ENCODE measurements at regions not wholly inside any gene's neighbourhood (a gene's known extent, or its start where the extent isn't known, plus 50 kb on each side); places are given as distances from the start of the nearest gene placed in this dataset.
"Not testable (repeated sequence)": the region's sequence is repeated elsewhere in the genome, so short reads cannot be mapped to it uniquely, and the experiment has no call there.

DNA sequence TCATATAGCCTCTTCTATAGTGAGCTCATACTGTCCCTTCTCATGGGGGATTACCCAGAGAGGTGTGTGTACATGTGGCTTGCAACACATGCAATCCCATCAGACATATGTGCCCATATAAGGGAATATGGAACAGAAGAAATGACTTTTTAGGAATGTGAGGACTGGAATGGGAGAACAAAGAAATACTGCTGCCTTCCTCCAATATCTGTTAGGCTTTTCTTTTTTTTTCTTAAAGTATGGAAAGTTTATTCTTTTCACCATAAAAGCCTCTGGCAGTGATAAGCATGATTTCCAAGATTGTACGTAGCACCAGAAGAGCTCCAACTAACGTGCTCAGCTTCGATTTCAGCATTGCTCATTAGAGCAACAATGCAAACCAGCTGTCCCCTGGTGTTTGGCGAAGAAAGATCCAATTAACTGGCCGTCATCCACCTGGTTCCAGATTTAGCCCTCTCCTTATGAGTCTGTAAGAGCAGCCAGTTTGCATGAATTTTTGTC, 113.6 kb downstream of the ADCYAP1 start:
- no peaks in the 10 kb centered on the region for H3K9me3 Mint-ChIP-seq (ENCODE audit: low read depth)
- no peaks in the 10 kb centered on the region for H3K36me3 Mint-ChIP-seq (ENCODE audit: low read depth)
- H3K27ac Mint-ChIP-seq (ENCODE audit: unreplicated experiment), result peak overlapping the region; percentile 1
- DNase-seq (ENCODE audit: low spot score), result no peak
- peaks cover 73% of the 10 kb centered on the region for H3K4me1 Mint-ChIP-seq (ENCODE audit: low read depth)
- H3K27me3 Mint-ChIP-seq (ENCODE audit: low read depth), result no peaks in the 10 kb centered on the region
- TF ChIP-seq, protein P1, sequence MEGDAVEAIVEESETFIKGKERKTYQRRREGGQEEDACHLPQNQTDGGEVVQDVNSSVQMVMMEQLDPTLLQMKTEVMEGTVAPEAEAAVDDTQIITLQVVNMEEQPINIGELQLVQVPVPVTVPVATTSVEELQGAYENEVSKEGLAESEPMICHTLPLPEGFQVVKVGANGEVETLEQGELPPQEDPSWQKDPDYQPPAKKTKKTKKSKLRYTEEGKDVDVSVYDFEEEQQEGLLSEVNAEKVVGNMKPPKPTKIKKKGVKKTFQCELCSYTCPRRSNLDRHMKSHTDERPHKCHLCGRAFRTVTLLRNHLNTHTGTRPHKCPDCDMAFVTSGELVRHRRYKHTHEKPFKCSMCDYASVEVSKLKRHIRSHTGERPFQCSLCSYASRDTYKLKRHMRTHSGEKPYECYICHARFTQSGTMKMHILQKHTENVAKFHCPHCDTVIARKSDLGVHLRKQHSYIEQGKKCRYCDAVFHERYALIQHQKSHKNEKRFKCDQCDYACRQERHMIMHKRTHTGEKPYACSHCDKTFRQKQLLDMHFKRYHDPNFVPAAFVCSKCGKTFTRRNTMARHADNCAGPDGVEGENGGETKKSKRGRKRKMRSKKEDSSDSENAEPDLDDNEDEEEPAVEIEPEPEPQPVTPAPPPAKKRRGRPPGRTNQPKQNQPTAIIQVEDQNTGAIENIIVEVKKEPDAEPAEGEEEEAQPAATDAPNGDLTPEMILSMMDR (IDR thresholded peaks at IDR 0.05), result no peak
- H3K4me3 Mint-ChIP-seq (ENCODE audit: unreplicated experiment), result no peak overlapping the region

DNA sequence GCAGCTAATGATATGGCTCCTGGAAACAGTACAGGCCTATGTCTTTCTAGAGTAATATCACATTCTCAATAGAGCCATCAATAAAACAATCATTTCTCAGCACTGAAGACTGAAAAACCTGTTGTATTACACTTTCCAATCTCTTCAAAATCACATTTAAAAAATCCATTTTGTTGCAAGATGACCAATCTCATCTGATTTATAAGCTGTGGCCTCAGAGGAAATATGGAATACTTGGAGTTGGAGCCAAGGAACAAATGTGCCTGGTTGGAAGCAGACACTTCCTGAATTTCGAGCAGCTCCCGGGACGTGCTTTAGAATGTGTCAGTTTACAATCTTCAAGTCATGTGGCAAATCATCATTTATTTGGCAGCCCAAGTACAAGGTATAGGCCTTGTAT, 114.5 kb downstream of the ADCYAP1 start:
- H3K4me1 Mint-ChIP-seq (ENCODE audit: low read depth), result peaks cover 66% of the 10 kb centered on the region

DNA sequence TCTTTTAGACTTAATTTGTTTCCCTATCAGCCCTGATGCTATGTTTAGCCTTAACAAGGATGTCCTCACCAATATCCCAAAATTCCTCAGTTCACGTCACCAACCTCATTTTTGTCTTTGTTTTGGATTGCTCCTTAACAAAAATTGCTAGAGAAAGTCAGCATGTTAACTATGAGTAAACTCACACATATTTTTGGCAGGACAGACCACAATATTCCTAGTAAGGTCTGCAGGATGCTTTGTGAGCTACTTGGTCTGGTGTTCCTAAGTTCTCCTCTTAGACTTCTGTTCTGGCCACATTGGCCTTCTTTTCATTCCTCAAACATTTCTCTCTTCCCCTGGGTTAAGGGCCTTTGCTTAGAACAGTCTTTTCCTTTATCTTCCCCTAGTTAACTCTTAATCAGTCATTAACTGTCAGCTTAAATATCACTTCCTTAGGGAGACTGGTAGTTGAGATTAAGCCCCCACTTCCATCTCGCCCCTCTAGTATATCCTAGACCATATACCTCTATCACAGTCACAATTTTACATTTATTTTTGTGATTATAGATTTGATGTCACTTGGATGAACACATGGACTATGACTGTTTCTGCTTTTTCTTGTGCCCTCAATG, 116.2 kb downstream of the ADCYAP1 start:
- Mint-ChIP-seq H3K4me1 (ENCODE audit: low read depth) (peaks cover 50% of the 10 kb centered on the region), H3K27ac (ENCODE audit: unreplicated experiment) (no peak overlapping the region), H3K4me3 (ENCODE audit: unreplicated experiment) (no peak overlapping the region), H3K36me3 (ENCODE audit: low read depth) (no peaks in the 10 kb centered on the region), H3K9me3 (ENCODE audit: low read depth) (no peaks in the 10 kb centered on the region), H3K27me3 (ENCODE audit: low read depth) (no peaks in the 10 kb centered on the region)
- DNase-seq (ENCODE audit: low spot score), result no peak
- TF ChIP-seq, protein P1 (IDR thresholded peaks at IDR 0.05), result no peak

More for the DNA sequence above, 114.5 kb downstream of the ADCYAP1 start:
- DNase-seq (ENCODE audit: low spot score), result no peak
- Mint-ChIP-seq H3K36me3 (ENCODE audit: low read depth) (no peaks in the 10 kb centered on the region), H3K27me3 (ENCODE audit: low read depth) (no peaks in the 10 kb centered on the region), H3K9me3 (ENCODE audit: low read depth) (no peaks in the 10 kb centered on the region), H3K4me3 (ENCODE audit: unreplicated experiment) (no peak overlapping the region), H3K27ac (ENCODE audit: unreplicated experiment) (peak overlapping the region; percentile 6)
- TF ChIP-seq, protein P1 (IDR thresholded peaks at IDR 0.05), result no peak

DNA sequence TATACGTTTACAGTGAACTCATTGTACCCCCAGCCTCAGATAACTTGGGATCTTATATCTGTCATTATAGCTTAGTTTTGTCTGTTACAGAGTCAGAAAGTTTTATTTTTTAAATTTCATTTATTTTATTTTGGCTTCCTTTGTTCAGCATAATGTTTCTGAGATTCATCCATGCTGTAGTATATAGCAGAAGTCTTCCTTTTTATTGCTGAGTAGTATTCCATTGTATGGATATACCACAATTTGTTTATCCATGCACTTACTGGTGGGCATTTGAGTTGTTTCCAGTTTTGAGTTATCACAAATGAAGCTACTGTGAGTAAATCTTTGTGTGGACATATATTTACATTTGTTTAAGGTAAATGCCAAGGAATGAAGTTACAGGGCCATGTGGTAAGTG, 122.3 kb downstream of the ADCYAP1 start:
- no peak overlapping the region for H3K27ac Mint-ChIP-seq (ENCODE audit: unreplicated experiment)
- peaks cover 5% of the 10 kb centered on the region for H3K36me3 Mint-ChIP-seq (ENCODE audit: low read depth)
- H3K27me3 Mint-ChIP-seq (ENCODE audit: low read depth), result no peaks in the 10 kb centered on the region
- H3K4me1 Mint-ChIP-seq (ENCODE audit: low read depth), result no peaks in the 10 kb centered on the region
- no peak overlapping the region for H3K4me3 Mint-ChIP-seq (ENCODE audit: unreplicated experiment)
- H3K9me3 Mint-ChIP-seq (ENCODE audit: low read depth), result peaks cover 23% of the 10 kb centered on the region
- TF ChIP-seq, protein P1 (IDR thresholded peaks at IDR 0.05), result no peak
- DNase-seq (ENCODE audit: low spot score), result no peak

DNA sequence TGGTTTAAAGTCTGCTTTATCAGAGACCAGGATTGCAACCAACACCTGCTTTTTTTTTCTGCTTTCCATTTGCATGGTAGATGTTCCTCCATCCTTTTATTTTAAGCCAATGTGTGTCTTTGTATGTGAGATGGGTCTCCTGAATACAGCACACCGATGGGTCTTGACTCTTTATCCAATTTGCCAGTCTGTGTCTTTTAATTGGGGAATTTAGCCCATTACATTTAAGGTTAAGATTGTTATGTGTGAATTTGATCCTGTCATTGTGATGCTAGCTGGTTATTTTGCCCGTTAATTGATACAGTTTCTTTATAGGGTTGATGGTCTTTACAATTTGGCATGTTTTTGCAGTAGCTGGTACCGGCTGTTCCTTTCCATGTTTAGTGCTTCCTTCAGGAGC, 128.4 kb downstream of the ADCYAP1 start:
- not testable (repeated sequence) for DNase-seq (ENCODE audit: low spot score); H3K36me3 Mint-ChIP-seq (ENCODE audit: low read depth); H3K4me3 Mint-ChIP-seq (ENCODE audit: unreplicated experiment); H3K27ac Mint-ChIP-seq (ENCODE audit: unreplicated experiment); H3K27me3 Mint-ChIP-seq (ENCODE audit: low read depth)
- H3K9me3 Mint-ChIP-seq (ENCODE audit: low read depth), result peaks cover 30% of the 10 kb centered on the region
- H3K4me1 Mint-ChIP-seq (ENCODE audit: low read depth), result peaks cover 12% of the 10 kb centered on the region

DNA sequence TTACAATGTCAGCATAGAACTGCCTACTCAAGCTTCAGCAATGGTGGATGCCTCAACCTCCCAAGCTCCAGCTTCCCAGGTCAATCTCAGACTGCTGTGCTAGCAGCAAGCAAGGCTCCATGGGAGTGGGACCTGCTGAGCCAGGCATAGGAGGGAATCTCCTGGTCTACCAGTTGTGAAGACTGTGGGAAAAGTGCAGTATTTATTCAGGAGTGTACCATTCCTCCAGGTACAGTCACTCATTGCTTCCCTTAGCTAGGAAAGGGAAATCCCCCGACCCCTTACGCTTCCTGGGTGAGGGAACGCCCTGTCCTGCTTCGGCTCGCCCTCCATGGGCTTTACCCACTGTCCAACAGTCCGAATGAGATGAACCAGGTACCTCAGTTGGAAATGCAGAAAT, 130.3 kb downstream of the ADCYAP1 start:
- TF ChIP-seq, protein P1 (IDR thresholded peaks at IDR 0.05), result no peak
- H3K4me1 Mint-ChIP-seq (ENCODE audit: low read depth), result peaks cover 13% of the 10 kb centered on the region
- peaks cover 7% of the 10 kb centered on the region for H3K36me3 Mint-ChIP-seq (ENCODE audit: low read depth)
- H3K4me3 Mint-ChIP-seq (ENCODE audit: unreplicated experiment), result no peak overlapping the region
- H3K27me3 Mint-ChIP-seq (ENCODE audit: low read depth), result no peaks in the 10 kb centered on the region
- no peak for DNase-seq (ENCODE audit: low spot score)
- peaks cover 28% of the 10 kb centered on the region for H3K9me3 Mint-ChIP-seq (ENCODE audit: low read depth)
- H3K27ac Mint-ChIP-seq (ENCODE audit: unreplicated experiment), result no peak overlapping the region
